ENCODE measurements at regions not wholly inside any gene's neighbourhood (a gene's known extent, or its start where the extent isn't known, plus 50 kb on each side); places are given as distances from the start of the nearest gene placed in this dataset.

DNA sequence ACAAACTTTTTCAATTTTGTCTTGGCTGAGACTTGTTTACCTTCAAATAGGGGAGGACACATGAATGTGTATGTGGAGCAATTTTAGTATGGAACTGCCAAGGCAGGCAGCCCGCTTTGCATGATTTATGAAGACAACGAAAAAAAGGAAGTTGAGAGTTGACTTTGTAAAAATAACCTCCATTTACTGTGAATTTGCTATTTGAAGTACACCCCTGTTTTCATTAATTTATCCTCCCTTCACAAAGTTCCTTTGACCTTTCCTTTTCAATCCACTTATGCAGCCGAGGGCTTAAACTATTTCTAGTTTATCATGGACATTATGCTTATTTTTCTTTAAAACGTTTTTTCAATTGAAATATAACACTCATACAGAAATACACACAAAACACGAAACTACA lies 369.6 kb upstream of the CADM1 start:
- H3K27ac ChIP-seq (ENCODE audit: low read depth, low read length): peak overlapping the region; percentile 95
- H3K4me2 ChIP-seq (ENCODE audit: low read length): peak overlapping the region; percentile 72
- H4K20me1 ChIP-seq (ENCODE audit: control insufficient read depth, insufficient read depth, low read depth, low read length): no peaks in the 10 kb centered on the region
- TF ChIP-seq EZH2phosphoT487 (IDR thresholded peaks at IDR 0.05; ENCODE audit: borderline replicate concordance, low read length): no peak
- TF ChIP-seq, protein P1, sequence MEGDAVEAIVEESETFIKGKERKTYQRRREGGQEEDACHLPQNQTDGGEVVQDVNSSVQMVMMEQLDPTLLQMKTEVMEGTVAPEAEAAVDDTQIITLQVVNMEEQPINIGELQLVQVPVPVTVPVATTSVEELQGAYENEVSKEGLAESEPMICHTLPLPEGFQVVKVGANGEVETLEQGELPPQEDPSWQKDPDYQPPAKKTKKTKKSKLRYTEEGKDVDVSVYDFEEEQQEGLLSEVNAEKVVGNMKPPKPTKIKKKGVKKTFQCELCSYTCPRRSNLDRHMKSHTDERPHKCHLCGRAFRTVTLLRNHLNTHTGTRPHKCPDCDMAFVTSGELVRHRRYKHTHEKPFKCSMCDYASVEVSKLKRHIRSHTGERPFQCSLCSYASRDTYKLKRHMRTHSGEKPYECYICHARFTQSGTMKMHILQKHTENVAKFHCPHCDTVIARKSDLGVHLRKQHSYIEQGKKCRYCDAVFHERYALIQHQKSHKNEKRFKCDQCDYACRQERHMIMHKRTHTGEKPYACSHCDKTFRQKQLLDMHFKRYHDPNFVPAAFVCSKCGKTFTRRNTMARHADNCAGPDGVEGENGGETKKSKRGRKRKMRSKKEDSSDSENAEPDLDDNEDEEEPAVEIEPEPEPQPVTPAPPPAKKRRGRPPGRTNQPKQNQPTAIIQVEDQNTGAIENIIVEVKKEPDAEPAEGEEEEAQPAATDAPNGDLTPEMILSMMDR (IDR thresholded peaks at IDR 0.05; ENCODE audit: low read depth, low read length, poor library complexity, severe bottlenecking): no peak
- no peaks in the 10 kb centered on the region for H3K79me2 ChIP-seq (ENCODE audit: control insufficient read depth, low read length)
- peaks cover 63% of the 10 kb centered on the region for H3K4me1 ChIP-seq (ENCODE audit: control insufficient read depth, low read length)
- no peaks in the 10 kb centered on the region for H3K9me3 ChIP-seq (ENCODE audit: control insufficient read depth, insufficient read depth, low read length)
- no peaks in the 10 kb centered on the region for H3K9me2 ChIP-seq (replicated peaks; ENCODE audit: control insufficient read depth, low read length)
- peak overlapping the region; percentile 71 for H3K4me3 ChIP-seq (ENCODE audit: low read length)
- H3K27me3 ChIP-seq (ENCODE audit: control insufficient read depth, low read length): no peaks in the 10 kb centered on the region
- peaks cover 33% of the 10 kb centered on the region for H3F3A ChIP-seq (ENCODE audit: control insufficient read depth, insufficient read depth)
- no peaks in the 10 kb centered on the region for H3K36me3 ChIP-seq (ENCODE audit: control insufficient read depth, low read length)

DNA sequence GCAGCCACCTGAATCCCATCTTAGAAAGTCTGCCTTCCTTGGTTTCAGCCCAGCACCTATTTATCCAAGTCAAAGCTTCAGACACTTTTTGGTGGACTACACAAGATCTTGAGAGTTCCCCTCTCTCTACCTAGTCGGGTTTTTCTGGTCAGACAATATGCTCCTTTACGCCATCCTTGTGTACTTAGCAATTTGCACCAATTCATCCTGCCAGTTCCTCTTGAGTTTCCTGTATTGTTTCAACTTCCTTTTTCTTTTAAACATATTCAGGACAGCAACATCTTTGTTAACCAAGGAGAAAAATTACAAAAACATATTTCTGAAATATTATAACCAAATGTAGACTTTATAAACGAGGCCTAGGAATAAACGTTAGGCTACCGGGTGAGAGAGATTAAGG lies 368.2 kb upstream of the CADM1 start:
- Histone ChIP-seq H3K79me2 (ENCODE audit: control insufficient read depth, low read length) (no peaks in the 10 kb centered on the region), H3K4me3 (ENCODE audit: low read length) (peak overlapping the region; percentile 71), H3K4me2 (ENCODE audit: low read length) (peak overlapping the region; percentile 72), H3K27ac (ENCODE audit: low read depth, low read length) (peak overlapping the region; percentile 95), H3K4me1 (ENCODE audit: control insufficient read depth, low read length) (peaks cover 67% of the 10 kb centered on the region), H3K9me3 (ENCODE audit: control insufficient read depth, insufficient read depth, low read length) (no peaks in the 10 kb centered on the region), H3K27me3 (ENCODE audit: control insufficient read depth, low read length) (no peaks in the 10 kb centered on the region), H4K20me1 (ENCODE audit: control insufficient read depth, insufficient read depth, low read depth, low read length) (no peaks in the 10 kb centered on the region), H3K36me3 (ENCODE audit: control insufficient read depth, low read length) (no peaks in the 10 kb centered on the region), H3K9me2 (replicated peaks; ENCODE audit: control insufficient read depth, low read length) (no peaks in the 10 kb centered on the region), H3F3A (ENCODE audit: control insufficient read depth, insufficient read depth) (peaks cover 33% of the 10 kb centered on the region)
- no peak for TF ChIP-seq EZH2phosphoT487 (IDR thresholded peaks at IDR 0.05; ENCODE audit: borderline replicate concordance, low read length)
- TF ChIP-seq, protein P1 (IDR thresholded peaks at IDR 0.05; ENCODE audit: low read depth, low read length, poor library complexity, severe bottlenecking): no peak

DNA sequence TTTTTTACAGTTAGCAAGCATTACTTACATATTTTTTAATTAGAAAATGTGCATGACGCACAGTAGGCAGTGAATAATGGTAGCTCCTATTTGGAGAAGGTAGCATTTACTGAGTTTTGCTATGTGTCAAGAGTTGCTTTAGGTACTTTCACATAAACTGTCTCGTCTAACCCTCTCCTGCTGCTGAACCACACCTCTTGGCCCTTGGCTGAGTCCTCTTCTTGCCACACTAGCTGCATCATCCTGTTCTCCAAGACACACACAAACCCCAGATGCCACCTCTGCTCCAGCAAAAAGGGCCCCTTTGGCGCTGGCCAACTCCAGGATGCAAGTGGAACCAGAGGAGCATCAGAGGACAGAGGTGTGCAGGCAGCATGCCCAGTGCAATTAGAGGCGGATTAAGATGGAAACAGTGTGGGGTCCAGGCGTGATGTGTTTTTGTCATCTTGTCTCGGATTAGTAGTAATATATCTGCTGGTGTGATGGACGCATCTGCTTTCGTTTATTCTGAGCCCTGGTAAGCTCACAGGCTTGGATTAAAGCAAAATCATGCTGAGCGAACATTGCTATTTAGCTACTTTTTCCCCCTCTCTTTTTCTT lies 367.0 kb upstream of the CADM1 start:
- no peak overlapping the region for H3K4me3 ChIP-seq (ENCODE audit: low read length)
- no peaks in the 10 kb centered on the region for H3K36me3 ChIP-seq (ENCODE audit: control insufficient read depth, low read length)
- H3K27ac ChIP-seq (ENCODE audit: low read depth, low read length): no peak overlapping the region
- no peaks in the 10 kb centered on the region for H3K27me3 ChIP-seq (ENCODE audit: control insufficient read depth, low read length)
- no peaks in the 10 kb centered on the region for H3K9me2 ChIP-seq (replicated peaks; ENCODE audit: control insufficient read depth, low read length)
- peaks cover 33% of the 10 kb centered on the region for H3F3A ChIP-seq (ENCODE audit: control insufficient read depth, insufficient read depth)
- TF ChIP-seq, protein P1 (IDR thresholded peaks at IDR 0.05; ENCODE audit: low read depth, low read length, poor library complexity, severe bottlenecking): no peak
- TF ChIP-seq EZH2phosphoT487 (IDR thresholded peaks at IDR 0.05; ENCODE audit: borderline replicate concordance, low read length): no peak
- peaks cover 67% of the 10 kb centered on the region for H3K4me1 ChIP-seq (ENCODE audit: control insufficient read depth, low read length)
- no peaks in the 10 kb centered on the region for H4K20me1 ChIP-seq (ENCODE audit: control insufficient read depth, insufficient read depth, low read depth, low read length)
- H3K4me2 ChIP-seq (ENCODE audit: low read length): no peak overlapping the region
- H3K79me2 ChIP-seq (ENCODE audit: control insufficient read depth, low read length): no peaks in the 10 kb centered on the region
- no peaks in the 10 kb centered on the region for H3K9me3 ChIP-seq (ENCODE audit: control insufficient read depth, insufficient read depth, low read length)

All from DOHH2 (cell line).